ENCODE measurements at regions not wholly inside any gene's neighbourhood (a gene's known extent, or its start where the extent isn't known, plus 50 kb on each side); places are given as distances from the start of the nearest gene placed in this dataset.

DNA sequence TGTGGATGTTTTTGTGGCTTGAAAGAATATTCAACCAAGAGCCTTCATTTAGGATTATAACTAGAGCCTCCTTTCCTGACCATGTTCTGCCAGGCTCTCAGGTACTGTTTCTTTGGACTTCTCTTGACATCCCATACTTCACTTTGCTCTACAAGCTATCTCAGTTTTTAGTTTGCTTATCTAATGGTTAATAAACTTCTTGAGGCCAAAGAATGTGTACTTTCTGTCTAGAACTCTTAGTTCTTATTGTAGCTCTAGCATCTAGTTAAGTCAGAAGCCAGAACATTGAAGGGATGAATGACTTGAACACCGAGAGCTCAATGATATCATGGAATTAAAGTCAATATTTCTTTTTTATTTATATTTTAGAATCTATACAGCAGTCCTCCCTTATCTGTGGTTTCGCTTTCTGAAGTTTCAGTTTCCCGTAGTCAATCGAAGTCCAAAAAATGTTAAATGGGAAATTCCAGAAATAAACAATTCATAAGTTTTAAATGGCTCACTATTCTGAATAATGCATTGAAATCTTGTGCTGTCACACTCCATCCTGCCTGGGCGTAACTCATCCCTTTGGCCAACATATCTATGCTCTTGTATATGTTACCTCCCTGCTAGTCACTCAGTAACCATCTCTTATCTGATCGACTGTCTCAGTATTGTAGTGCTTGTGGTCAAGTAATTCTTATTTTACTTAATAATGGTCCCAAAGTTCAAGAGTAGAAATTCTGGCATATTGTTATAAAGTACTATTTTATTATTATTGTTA is 368.6 kb upstream of the RBMS3 start:
- DNase-seq, result no peak

DNA sequence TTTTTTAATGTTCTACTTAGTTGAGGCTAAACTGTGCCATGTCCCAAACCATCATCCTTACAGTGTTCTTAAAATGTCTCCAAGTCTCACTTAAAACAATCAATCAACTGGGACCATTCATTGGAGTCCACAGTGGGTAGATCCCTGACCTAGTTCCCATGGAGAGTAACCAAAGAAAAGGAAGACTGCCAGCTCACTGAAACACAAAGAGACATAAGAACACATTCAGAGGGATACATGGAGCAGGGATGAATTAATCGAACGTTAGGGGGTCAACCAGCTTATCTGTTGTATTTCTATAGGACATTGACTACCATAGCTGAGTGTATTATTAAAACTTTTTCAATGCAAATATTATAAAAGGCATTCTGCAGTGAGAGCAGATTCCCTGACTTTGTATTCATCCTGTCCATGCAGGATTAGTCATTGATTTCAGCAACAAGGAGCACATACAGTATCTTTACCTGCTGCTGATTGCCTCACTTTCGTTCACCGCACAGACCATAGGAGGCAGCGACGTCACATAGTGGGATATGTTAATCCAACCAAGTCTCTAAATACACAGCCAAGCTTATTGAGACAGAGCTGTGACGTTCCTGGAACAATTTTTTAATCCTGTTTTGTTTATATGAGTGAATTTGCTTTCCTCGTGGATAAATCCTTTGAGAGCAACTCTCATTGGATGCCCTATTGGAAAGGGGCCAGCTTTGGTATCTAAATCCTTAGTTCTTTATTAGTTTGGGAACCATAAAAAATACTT is 364.9 kb upstream of the RBMS3 start:
- DNase-seq, result no peak

DNA sequence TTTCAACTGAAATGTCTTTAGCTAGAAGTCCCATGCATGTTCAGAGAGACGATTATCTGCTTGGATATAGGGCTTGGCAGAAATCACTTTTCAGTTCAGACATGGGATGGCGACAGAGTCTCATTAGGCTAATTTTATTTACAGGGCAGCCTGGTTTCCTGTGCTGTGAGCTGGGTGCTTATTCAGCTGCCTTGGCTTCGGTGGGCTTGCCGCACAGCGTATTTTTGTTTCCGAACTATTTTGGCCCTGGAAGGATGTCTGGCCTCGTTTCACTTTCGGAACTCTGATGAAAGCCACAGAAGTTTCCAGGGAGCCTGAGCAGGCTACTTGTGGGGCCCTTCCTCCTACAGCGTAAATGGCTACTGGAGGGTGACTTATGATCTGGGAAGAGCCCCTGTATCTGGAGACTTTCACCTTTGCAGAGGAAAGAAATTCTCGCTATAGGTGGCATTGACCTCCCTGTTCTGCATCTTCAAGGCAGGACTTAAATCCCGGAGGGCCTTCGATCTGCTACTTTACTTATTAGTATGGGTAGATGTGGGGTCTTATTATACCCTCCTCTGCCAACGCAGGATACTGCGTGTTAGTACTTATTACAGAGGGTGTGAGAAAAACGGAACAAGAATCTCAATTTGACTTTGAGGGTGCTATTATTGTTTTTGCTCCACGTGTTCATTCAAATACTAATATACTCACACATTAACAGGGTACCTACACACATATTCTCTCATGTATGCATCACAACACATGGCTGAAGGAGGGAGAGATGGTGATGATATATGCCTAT is 364.0 kb upstream of the RBMS3 start:
- peak; percentile 60 for DNase-seq

DNA sequence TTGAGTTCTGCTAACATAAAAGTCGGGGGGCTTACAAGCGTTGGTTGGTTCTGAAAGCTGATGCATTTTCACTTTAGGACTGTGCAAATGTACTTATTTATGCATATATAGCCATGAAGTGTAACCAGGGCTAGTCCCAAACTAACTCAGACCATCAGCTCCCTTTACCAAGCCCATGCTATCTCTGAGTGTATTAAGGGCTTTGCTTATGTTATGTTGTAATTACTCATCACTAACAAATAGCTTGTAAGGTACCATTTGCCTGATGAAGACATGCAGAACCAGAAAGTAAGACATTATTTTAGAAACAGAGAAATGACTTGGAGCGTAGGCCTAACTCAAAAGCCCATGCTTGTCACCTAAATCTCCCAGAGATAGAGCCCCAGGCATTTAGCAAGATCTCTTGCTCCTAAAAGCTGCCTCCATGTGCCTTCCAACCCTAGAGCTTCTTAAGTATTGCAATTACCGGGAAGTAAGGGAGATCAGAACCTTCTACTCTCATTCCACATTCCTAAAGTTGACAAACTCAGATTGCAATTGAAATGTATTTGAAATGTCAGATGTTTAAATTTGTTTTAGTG is 362.9 kb upstream of the RBMS3 start:
- DNase-seq, result no peak

DNA sequence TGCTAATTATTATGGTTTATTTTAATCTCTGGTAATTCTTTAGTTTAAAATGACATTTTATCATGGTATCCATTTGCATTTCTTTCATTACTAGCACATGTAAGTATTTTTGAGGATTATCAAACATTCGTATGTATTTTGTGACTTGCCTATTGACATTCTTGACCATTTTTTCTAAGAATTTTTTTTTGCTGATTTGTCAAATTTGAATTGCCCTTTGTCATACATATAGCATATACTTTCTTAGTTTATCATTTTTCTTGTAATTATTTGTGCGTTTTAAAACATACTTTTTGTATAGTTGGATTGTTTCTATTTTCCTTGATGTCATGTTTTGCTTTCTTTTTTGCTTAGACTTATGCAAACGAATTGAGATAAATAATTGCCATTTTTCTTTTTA is 358.5 kb upstream of the RBMS3 start:
- no peak for DNase-seq

DNA sequence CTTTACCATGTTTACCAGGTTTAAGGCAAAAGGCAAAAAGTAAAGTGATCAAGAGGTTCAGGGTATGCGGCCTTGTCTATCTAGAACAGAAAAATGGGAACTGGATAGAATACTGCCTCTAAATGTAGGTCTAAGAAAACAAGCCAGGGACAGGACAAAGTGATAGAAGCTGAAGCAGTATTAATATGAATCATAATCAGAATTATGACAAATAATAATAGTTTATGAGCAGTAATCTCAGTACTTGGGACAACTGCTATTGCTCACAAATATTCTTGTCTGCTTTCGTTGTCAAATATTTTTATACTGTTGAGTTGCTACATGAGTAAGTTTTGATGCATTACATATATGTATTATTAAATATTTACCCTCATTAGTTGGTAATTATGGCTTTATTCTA is 356.9 kb upstream of the RBMS3 start:
- DNase-seq, result no peak

DNA sequence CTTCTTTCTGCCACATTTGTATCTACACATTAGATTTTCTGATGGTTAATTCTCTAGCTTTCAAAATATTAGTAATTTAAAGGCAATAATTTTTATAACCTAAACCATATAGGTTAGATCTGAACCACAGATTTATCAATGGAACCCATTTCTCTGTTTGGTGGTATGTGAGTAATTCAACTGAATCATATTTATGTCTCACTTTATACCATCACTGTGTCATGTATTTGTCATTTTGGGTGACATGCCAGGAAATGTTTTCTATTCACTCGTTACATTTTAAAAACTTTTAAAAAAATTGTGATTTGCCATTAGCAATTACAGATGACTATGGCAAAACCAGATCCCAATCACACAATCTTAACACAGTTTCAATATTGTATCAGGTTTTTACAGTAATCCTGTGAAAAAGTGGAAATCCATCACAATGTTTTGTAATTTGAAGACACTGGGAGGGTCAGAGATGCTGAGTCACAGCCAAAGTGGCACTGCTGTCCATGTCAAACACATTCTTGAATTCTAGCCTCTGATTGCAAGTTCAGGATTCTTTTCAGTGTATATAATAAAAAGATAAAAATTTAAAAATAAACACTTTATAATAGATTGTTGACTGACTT is 356.0 kb upstream of the RBMS3 start:
- no peak for DNase-seq

DNA sequence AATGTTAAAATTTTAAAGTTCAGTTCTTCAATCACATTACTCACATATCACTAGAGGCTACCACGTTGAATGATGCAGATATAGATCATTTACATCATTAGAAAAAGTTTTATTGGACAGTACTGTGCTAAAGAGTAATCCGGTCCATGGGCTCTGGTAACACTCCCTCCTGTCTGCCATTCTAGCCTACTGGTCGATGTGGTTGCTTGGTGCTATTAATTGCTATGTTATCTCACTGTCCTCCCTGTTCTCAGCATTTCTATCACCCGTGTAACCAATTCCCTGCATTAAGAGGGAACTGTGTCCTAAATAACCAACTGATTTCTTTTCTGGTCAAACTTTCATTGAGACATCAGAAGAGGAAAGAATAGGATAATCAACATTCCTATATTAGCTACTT is 347.5 kb upstream of the RBMS3 start:
- DNase-seq, result no peak

DNA sequence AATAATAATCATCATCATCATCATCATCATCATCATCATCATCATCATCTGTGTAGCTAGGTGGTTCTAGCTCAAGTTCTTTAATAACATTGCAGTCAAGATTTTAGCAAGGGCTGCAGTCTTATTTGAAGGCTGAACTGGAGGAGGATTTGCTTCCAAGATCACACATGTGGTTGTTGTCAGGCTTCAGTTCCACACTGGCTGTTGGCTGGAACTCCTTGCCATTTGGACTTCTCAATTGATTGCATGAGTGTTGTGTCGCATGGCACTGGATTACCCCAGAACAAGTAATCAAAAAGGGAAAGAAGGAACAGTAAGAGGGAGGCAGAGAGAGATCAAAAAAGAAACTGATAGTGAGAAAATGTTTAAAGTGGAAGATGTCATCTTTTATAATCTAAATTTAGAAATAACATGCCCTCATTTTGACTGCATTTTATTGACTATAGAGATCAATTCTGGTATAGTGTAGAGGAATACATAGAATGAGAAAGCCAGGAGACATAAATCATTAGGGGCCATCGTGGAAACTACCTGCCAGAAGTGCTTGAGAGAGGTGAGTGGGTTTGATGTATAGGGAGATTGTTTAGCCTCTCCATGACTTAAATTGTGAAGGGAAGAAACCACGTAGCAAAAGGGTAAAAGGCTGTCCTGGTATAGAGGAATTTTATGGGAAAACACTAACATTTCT is 346.6 kb upstream of the RBMS3 start:
- no peak for DNase-seq

DNA sequence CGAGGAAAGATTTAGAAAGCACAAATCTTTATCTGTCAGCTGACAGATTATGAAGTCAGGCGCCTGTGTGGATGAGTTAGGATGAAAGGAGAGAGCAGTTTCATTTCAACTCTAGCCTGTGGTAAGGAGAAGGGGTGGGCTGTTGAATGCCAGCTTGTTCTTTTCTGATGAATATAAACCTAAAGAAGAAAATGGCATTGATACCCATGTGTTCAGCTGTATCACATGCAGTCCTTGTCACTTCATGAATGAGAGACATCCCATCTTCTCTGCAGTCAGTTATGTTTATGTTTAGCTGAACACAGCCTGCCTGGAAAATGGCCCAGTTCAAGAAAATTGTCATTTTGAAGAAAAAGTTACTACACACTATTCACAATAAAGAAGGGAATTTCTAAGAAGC is 345.7 kb upstream of the RBMS3 start:
- no peak for DNase-seq

DNA sequence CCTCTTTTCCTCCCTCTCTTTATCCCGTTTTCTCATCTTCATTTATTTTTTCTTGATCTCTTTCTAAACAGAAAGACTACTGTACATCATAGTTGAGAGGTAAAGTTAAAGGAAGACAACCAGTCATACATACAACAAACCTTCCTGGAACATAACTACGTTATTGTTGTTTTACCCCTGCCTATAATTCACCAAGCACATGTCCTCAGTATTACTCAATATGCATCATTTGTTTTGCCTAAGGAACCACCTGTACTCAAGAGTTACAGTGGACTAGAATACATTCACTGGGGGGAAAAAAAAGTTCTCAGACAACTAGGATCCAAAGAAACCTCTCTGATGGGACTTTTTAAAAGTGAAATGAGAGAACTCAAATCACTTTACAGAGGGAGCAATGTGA is 344.7 kb upstream of the RBMS3 start:
- no peak for DNase-seq

DNA sequence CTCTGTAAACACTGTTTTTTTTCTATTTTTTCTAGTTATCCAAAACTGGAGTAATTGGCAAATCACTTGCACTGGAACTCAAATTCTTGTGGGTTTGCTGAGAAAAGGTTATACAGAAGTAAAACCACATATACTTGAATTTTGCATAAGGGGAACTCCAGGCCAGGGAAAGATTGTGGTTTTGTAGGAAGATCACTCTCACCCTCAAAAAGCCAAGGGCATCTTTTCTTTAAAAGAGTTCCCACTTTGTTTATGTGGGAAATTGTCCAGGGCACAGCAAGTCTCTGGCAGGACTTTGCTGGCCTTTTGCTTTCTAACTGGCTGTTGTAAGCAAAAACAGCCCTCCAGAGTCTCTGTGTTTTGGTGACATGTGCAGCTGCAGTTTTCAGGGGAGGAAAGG is 340.3 kb upstream of the RBMS3 start:
- no peak for DNase-seq

DNA sequence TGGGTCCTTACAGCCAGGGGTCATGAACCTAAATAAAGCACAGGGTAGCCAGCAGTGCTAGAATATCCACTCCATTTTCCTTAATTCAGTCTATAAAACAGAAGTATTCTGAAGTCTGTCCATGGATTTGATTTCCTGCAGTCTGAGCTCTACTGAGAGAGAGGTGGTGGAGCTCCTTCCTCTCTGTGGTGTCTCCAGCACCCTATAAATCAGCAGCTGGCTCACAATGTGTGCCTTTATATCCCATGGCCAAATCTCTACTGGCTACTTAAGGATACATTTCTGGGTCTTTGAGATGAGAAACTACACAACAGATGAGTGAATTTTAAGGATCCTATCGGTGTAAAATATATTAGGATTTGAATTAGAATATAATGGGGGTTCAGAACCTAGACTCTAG is 339.9 kb upstream of the RBMS3 start:
- no peak for DNase-seq

DNA sequence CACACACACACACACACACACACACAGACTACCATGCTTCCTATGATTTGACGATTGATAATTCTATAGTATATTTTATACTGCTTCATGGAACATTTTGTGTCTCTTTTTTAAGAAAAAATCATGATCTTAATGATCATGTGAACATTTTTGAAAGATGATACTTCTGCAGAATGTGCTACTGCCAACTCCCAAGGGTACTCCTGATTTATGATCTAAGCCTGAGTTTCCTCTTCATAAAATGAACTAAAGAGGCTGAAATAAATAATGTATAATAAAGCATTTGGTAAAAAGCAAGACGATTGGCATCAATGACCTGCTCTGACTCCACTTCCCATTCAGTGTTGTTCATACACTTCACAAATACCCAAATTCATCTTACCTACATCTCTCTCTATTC is 333.8 kb upstream of the RBMS3 start:
- DNase-seq, result no peak

DNA sequence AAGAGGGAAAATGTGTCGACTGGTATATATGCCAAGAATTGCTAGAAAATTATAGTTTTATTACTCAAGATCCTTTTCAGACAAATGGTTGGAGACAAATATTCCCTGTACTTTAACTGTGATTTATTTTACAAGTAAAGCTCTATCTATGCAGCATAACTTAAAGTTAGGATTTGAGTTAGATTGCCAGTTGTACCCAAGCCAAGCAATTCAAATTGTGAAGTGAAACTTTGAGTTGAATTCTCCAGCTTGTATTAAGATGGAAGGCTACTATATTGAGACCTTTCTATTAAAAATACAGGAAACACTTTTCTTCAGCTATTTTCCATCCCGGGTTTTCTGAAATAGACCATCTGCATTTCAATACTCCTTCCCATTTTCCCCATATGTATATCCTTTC is 333.1 kb upstream of the RBMS3 start:
- no peak for DNase-seq

DNA sequence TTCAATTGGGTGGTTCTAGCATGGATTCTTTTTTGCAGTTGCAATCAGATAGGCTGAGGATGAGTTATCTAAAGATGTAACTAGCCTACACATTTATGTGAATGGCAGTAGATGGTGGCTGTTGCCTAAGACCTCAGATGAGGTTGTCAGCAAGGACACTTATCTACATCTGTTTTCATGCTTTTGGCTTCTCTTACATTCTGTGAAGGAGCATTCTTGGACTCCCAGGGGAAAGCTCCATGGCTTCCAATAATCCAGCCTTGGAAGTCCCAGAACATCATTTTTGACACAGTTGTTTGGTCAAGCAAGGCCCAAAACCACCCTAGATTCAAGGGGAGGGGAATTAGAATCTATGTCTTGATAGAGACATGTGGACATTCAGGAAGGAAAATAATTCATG is 332.2 kb upstream of the RBMS3 start:
- DNase-seq, result no peak

DNA sequence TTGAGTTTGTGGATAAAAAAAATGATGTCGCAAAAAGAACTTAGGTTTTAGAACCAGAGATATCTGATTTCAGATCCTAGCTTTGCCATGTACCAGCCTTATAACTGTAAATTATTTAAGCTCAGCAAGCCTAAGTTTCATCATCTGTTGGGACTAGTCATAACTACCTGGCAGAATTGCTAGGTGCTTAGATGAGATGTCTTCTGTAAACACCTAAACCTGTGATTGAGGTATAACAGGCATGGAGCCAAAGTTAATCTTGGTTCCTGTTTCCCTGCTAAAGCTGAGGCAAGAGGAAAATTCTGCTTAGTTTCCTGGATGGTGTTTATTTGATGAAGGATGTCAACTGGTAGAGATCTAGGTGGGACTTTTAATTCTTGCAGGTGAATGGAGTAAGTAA is 331.3 kb upstream of the RBMS3 start:
- no peak for DNase-seq

DNA sequence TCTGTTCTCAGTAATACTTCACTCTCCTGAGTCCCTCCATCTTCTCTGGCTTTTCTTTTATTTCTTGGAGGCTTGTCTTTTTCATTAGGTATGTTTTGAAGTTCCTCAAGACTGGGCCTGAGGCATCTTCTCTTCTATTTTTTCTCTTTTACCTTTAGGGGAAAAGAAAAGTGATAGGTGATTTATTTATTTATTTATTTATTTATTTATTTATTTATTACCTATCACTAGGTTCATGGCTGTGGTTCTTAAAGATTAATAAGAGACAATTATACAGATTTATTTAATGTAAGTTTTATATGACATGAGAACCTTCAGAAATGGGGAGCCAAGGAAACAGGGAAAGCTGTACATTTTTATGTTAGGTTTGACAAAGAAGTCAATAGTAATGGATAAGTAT is 330.3 kb upstream of the RBMS3 start:
- DNase-seq, result no peak

DNA sequence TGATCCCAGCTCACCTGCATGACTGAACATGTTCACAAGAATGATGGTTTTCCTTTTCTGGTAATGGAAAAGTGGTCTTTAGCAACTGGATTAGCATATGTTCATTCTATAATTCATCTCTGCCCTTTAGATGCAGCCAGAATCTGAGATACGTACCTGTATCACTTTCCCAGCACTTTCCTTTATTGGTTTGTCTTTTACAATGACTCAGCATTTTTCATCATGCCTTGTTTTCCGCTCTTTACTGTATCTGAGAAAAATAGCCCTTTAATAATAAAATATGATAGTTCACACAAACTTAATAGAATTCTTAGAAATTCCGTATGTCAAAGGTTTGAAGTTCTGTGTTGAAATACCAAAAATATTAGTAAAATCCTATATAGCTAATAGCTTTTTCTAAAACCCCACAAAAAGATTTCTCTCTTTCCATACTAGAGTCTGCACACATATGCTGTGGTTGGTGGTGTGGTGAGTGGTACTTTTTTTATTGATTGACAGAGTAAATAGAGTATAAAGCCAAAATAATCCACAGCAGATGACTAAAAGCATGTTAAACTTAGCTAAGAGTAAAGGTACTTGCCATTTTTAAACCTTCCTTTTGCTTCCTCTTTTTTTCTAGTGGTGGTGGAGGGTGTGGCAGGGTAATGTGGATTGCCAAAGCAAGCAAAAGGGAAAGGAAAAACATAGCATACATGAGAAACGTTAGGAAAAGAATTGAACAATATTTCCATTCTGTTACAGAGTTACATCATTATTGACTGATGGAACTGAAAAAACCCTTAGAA is 328.9 kb upstream of the RBMS3 start:
- DNase-seq, result no peak

DNA sequence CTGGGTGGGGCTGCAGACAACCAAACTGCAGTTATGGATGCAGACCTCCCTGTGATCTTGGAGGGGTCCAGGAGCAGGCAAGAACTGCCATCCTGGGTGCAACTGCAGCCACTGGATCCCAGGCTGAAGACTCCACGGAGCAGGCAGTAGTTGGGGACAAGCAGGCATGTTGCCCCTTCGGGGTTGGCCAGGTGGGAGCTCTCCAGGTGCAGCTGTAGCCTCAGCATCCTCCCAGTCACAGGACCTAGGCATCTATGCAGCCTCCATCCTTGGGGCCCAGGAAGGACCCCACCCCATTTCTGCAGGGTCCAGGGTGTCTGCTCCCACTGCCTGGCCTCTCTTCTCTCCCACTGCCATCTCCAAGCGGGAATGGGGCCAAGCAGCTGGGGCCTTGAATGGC is 322.2 kb upstream of the RBMS3 start:
- DNase-seq, result no peak

DNA sequence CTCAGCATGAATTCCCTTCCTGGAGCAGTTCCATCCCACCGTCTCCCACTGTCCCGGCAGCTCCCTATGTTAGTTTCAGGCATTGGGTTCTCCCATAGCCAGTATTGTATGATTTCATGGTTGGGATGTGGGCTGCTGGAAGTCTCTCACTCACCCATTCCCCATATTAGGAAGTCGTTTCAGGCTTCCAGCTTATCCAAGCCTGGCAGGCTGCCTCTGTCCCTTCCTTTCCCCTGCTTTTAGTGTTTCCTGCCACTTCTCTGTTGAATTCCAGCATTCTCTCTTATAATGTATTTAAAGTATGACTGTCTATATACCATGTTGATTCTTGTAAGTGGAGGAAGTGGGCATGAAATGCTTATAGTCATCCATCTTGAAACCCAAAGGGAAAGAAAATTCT is 309.7 kb upstream of the RBMS3 start:
- no peak for DNase-seq

DNA sequence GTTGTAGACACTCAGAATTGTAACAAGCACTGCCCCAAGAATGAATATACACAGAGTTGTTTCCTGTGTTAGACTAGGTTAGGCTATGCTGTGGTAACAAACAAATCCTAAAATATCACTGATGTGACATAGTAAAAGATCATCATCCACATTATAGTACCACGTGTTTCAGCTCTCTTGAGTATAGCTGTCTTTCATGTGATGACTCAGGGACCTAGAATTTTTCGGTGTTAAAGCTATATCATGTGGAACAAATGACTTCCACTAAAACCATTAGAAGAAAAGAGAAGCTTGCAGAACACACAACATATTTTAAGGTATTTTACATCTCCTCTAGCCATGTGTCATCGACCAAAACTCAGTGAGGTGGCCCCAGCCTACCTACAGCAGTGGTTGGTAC is 307.9 kb upstream of the RBMS3 start:
- DNase-seq, result no peak

All from activated CD8-positive, alpha-beta memory T cell treated with anti-CD3 and anti-CD28 coated beads for 24 hours (primary cell).